ENCODE measurements at regions not wholly inside any gene's neighbourhood (a gene's known extent, or its start where the extent isn't known, plus 50 kb on each side); places are given as distances from the start of the nearest gene placed in this dataset.
"Not testable (repeated sequence)": the region's sequence is repeated elsewhere in the genome, so short reads cannot be mapped to it uniquely, and the experiment has no call there.

- DNase-seq (ENCODE audit: low read depth): no peak
Measured at GRCh38 chr7:27032839-27033238, 63.0 kb downstream of the HOXA1 start.

GRCh38 chr7:27031289-27032172 lies 64.3 kb downstream of the HOXA1 start:
- DNase-seq (ENCODE audit: low read depth): no peak

GRCh38 chr7:27030393-27031050 lies 65.3 kb downstream of the HOXA1 start:
- DNase-seq (ENCODE audit: low read depth): no peak

- DNase-seq (ENCODE audit: low read depth): no peak
Measured at GRCh38 chr7:27025270-27025669, 70.5 kb downstream of the HOXA1 start.

GRCh38 chr7:27010068-27010467 lies 85.7 kb downstream of the HOXA1 start:
- DNase-seq (ENCODE audit: low read depth): no peak

GRCh38 chr7:27000496-27000895 lies 95.3 kb downstream of the HOXA1 start:
- no peak for DNase-seq (ENCODE audit: low read depth)

- DNase-seq (ENCODE audit: low read depth): not testable (repeated sequence)
Measured at GRCh38 chr7:26998284-26998683, 97.5 kb downstream of the HOXA1 start.

- DNase-seq (ENCODE audit: low read depth): no peak
Measured at GRCh38 chr7:26995666-26996065, 100.1 kb downstream of the HOXA1 start.

- peak; percentile 6 for DNase-seq (ENCODE audit: low read depth)
Measured at GRCh38 chr7:26993816-26994810, 101.7 kb downstream of the HOXA1 start.

GRCh38 chr7:26992670-26993069 lies 103.1 kb downstream of the HOXA1 start:
- no peak for DNase-seq (ENCODE audit: low read depth)

- DNase-seq (ENCODE audit: low read depth): no peak
Measured at GRCh38 chr7:26991796-26992195, 104.0 kb downstream of the HOXA1 start.

GRCh38 chr7:26989897-26990670 lies 105.7 kb downstream of the HOXA1 start:
- DNase-seq (ENCODE audit: low read depth): no peak

- no peak for DNase-seq (ENCODE audit: low read depth)
Measured at GRCh38 chr7:26988836-26989374, 106.9 kb downstream of the HOXA1 start.

- DNase-seq (ENCODE audit: low read depth): no peak
Measured at GRCh38 chr7:26987338-26987737, 108.5 kb downstream of the HOXA1 start.

GRCh38 chr7:26978146-26978545 lies 113.8 kb upstream of the SKAP2 start:
- DNase-seq (ENCODE audit: low read depth): no peak

GRCh38 chr7:26976840-26977239 lies 112.5 kb upstream of the SKAP2 start:
- DNase-seq (ENCODE audit: low read depth): no peak

GRCh38 chr7:26971924-26972323 lies 107.5 kb upstream of the SKAP2 start:
- DNase-seq (ENCODE audit: low read depth): not testable (repeated sequence)

- no peak for DNase-seq (ENCODE audit: low read depth)
Measured at GRCh38 chr7:26965724-26966123, 101.3 kb upstream of the SKAP2 start.

- DNase-seq (ENCODE audit: low read depth): no peak
Measured at GRCh38 chr7:26964156-26964808, 99.9 kb upstream of the SKAP2 start.

- no peak for DNase-seq (ENCODE audit: low read depth)
Measured at GRCh38 chr7:26959290-26959689, 94.9 kb upstream of the SKAP2 start.

- peak; percentile 32 for DNase-seq (ENCODE audit: low read depth)
Measured at GRCh38 chr7:26958834-26959233, 94.4 kb upstream of the SKAP2 start.
